WTC11 (cell line): ENCODE measurements at regions not wholly inside any gene's neighbourhood (a gene's known extent, or its start where the extent isn't known, plus 50 kb on each side); places are given as distances from the start of the nearest gene placed in this dataset.

Experiments
- ATAC-seq: fragments of 200-7000 bp; cut with Tn5 transposase; 2 replicates; pipeline ENCODE4 v1.10.0; 2021; ENCODE audit warnings: mild to moderate bottlenecking, moderate library complexity
- CTCF ChIA-PET: fragments of 300-600 bp; sonication (Branson Sonifier 250); formaldehyde crosslinking; loops from one replicate; lab custom pipeline; 2021; ENCODE audit warnings: antibody characterized with exemption; lab: Charles Lee
- POLR2A ChIA-PET: fragments of 350-600 bp; sonication (Branson Sonifier 250); formaldehyde crosslinking; loops from one replicate; lab custom pipeline; 2021; ENCODE audit warnings: antibody characterized with exemption; lab: Charles Lee
- DNase-seq: peaks from one replicate; pipeline ENCODE4 v3.0.0; 2021; ENCODE audit warnings: low spot score
- H3K27ac Mint-ChIP-seq: 2 replicates; pipeline ENCODE4 v1.8.0; 2021; ENCODE audit warnings: mixed read lengths
- H3K27me3 Mint-ChIP-seq: 2 replicates; pipeline ENCODE4 v1.8.0; 2021; ENCODE audit warnings: low read depth, mild to moderate bottlenecking, moderate library complexity, mixed read lengths
- H3K36me3 Mint-ChIP-seq: 2 replicates; pipeline ENCODE4 v1.8.0; 2021; ENCODE audit warnings: mixed read lengths
- H3K4me1 Mint-ChIP-seq: 2 replicates; pipeline ENCODE4 v1.8.0; 2022; ENCODE audit warnings: mixed read lengths
- H3K4me3 Mint-ChIP-seq: 2 replicates; pipeline ENCODE4 v1.8.0; 2021; ENCODE audit warnings: mild to moderate bottlenecking, moderate library complexity, mixed read lengths
- H3K9me3 Mint-ChIP-seq: 2 replicates; pipeline ENCODE4 v1.8.0; 2021; ENCODE audit warnings: mixed read lengths
- AFF4 ChIP-seq: sonication (generic); formaldehyde crosslinking; IDR thresholded peaks from 2 replicates; pipeline ENCODE4 v1.8.1; 2023; ENCODE audit warnings: mild to moderate bottlenecking, missing genetic modification reagents, borderline replicate concordance
- AR ChIP-seq: fragments of 250-450 bp; sonication (Bioruptor Pico); IDR thresholded peaks from 2 replicates; pipeline ENCODE4 v1.9.0; 2021; ENCODE audit warnings: mild to moderate bottlenecking
- CREB1 ChIP-seq: sonication (generic); formaldehyde crosslinking; IDR thresholded peaks from 2 replicates; pipeline ENCODE4 v1.8.0; 2023; ENCODE audit warnings: mild to moderate bottlenecking, missing genetic modification reagents
- ELF4 ChIP-seq: sonication (generic); formaldehyde crosslinking; IDR thresholded peaks from 2 replicates; pipeline ENCODE4 v1.8.1; 2022; ENCODE audit warnings: low read depth, mild to moderate bottlenecking, moderate library complexity, missing genetic modification reagents
- ETV6 ChIP-seq: sonication (generic); formaldehyde crosslinking; IDR thresholded peaks from 2 replicates; pipeline ENCODE4 v1.8.1; 2022; ENCODE audit warnings: mild to moderate bottlenecking, missing genetic modification reagents
- GABPB1 ChIP-seq: sonication (generic); formaldehyde crosslinking; IDR thresholded peaks from 2 replicates; pipeline ENCODE4 v1.8.1; 2023; ENCODE audit warnings: mild to moderate bottlenecking, missing genetic modification reagents
- HMGA2 ChIP-seq: fragments of 250-450 bp; sonication (Bioruptor Pico); IDR thresholded peaks from 2 replicates; pipeline ENCODE4 v1.4.0; 2021; ENCODE audit warnings: mild to moderate bottlenecking, moderate library complexity
- HMGXB4 ChIP-seq: sonication (generic); formaldehyde crosslinking; IDR thresholded peaks from 2 replicates; pipeline ENCODE4 v1.8.1; 2023; ENCODE audit warnings: mild to moderate bottlenecking, moderate library complexity, missing genetic modification reagents
- IRF2 ChIP-seq: sonication (generic); formaldehyde crosslinking; IDR thresholded peaks from 2 replicates; pipeline ENCODE4 v1.8.0; 2022; ENCODE audit warnings: low read depth, missing genetic modification reagents, borderline replicate concordance
- MYBL2 ChIP-seq: sonication (generic); formaldehyde crosslinking; IDR thresholded peaks from 2 replicates; pipeline ENCODE4 v1.8.1; 2023; ENCODE audit warnings: mild to moderate bottlenecking, moderate library complexity, missing genetic modification reagents
- OVOL2 ChIP-seq: fragments of 250-450 bp; sonication (Bioruptor Pico); IDR thresholded peaks from 2 replicates; pipeline ENCODE4 v1.9.0; 2021; ENCODE audit warnings: mild to moderate bottlenecking, borderline replicate concordance
- PRDM15 ChIP-seq: sonication (generic); formaldehyde crosslinking; IDR thresholded peaks from 2 replicates; pipeline ENCODE4 v1.8.0; 2022; ENCODE audit warnings: missing genetic modification reagents
- RELA ChIP-seq: sonication (generic); formaldehyde crosslinking; IDR thresholded peaks from 2 replicates; pipeline ENCODE4 v1.8.1; 2022; ENCODE audit warnings: missing genetic modification reagents, mild to moderate bottlenecking, borderline replicate concordance
- TCF7 ChIP-seq: sonication (generic); formaldehyde crosslinking; IDR thresholded peaks from 2 replicates; pipeline ENCODE4 v1.8.0; 2022; ENCODE audit warnings: mild to moderate bottlenecking, low read depth, missing genetic modification reagents, moderate library complexity
- ZMAT4 ChIP-seq: fragments of 250-450 bp; sonication (Bioruptor Pico); IDR thresholded peaks from 2 replicates; pipeline ENCODE4 v1.9.0; 2021; ENCODE audit warnings: mild to moderate bottlenecking
- ZNF416 ChIP-seq: fragments of 250-450 bp; sonication (Bioruptor Pico); IDR thresholded peaks from 2 replicates; pipeline ENCODE4 v1.9.0; 2021; ENCODE audit warnings: mild to moderate bottlenecking, inconsistent platforms

- CTCF ChIA-PET, result no interaction called here
Measured at GRCh38 chr7:115840702-115841101, 189.9 kb downstream of the TFEC start.

More at GRCh38 chr7:115840702-115841101, 189.9 kb downstream of the TFEC start:
- no peak overlapping the region for H3K27ac Mint-ChIP-seq
- no peaks in the 10 kb centered on the region for H3K36me3 Mint-ChIP-seq
- no peak for ATAC-seq
- POLR2A ChIA-PET, result no interaction called here
- no peak for DNase-seq
- peaks cover 3% of the 10 kb centered on the region; the same call in 1 of the 2 replicates for H3K4me1 Mint-ChIP-seq
- peaks cover 7% of the 10 kb centered on the region; the same call in 1 of the 2 replicates for H3K9me3 Mint-ChIP-seq
- no peaks in the 10 kb centered on the region for H3K27me3 Mint-ChIP-seq
- no peak overlapping the region for H3K4me3 Mint-ChIP-seq
- TF ChIP-seq ETV6 (CRISPR knock-in tag), result no peak
- no peak for TF ChIP-seq AFF4 (CRISPR knock-in tag)
- no peak for TF ChIP-seq AR (CRISPR knock-in tag)
- TF ChIP-seq ZNF416 (CRISPR knock-in tag), result no peak
- TF ChIP-seq HMGXB4 (CRISPR knock-in tag), result no peak
- no peak for TF ChIP-seq OVOL2 (CRISPR knock-in tag)
- TF ChIP-seq ELF4 (CRISPR knock-in tag), result no peak
- no peak for TF ChIP-seq ZMAT4
- TF ChIP-seq RELA (CRISPR knock-in tag), result no peak
- TF ChIP-seq TCF7 (CRISPR knock-in tag), result no peak
- TF ChIP-seq IRF2 (CRISPR knock-in tag), result no peak
- no peak for TF ChIP-seq HMGA2
- TF ChIP-seq MYBL2 (CRISPR knock-in tag), result no peak
- TF ChIP-seq PRDM15, result no peak
- no peak for TF ChIP-seq CREB1 (CRISPR knock-in tag)
- TF ChIP-seq GABPB1 (CRISPR knock-in tag), result no peak
